BJ (cell line): ENCODE measurements at regions not wholly inside any gene's neighbourhood (a gene's known extent, or its start where the extent isn't known, plus 50 kb on each side); places are given as distances from the start of the nearest gene placed in this dataset.

Experiments
- CTCF ChIA-PET: fragments of 350-600 bp; formaldehyde crosslinking; extraction: SDS; loops from one replicate; lab custom pipeline; 2021; ENCODE audit warnings: antibody characterized with exemption, inconsistent platforms; lab: Yijun Ruan, JAX
- POLR2A ChIA-PET: fragments of 300-600 bp; sonication (Branson Sonifier 250); formaldehyde crosslinking; extraction: SDS; loops from one replicate; lab custom pipeline; 2021; ENCODE audit warnings: antibody characterized with exemption; lab: Charles Lee
- DNase-seq: peaks from one replicate; pipeline ENCODE4 v3.0.0-alpha.2; 2011; ENCODE audit warnings: low read depth
- H3K27me3 ChIP-seq: 2 replicates; pipeline ENCODE4 v1.6.0; 2011; ENCODE audit warnings: low read length; ENCODE audit not compliant: control insufficient read depth, insufficient read depth
- H3K36me3 ChIP-seq: 2 replicates; pipeline ENCODE4 v1.5.1; 2011; ENCODE audit warnings: low read length; ENCODE audit not compliant: control insufficient read depth, insufficient read depth
- H3K4me3 ChIP-seq: 2 replicates; pipeline ENCODE4 v1.5.1; 2011; ENCODE audit warnings: low read depth, mild to moderate bottlenecking, control low read depth, low read length
- TF ChIP-seq, protein P1 (sequence below): IDR thresholded peaks from 2 replicates; pipeline ENCODE4 v1.5.1; 2011; ENCODE audit warnings: low read depth, mild to moderate bottlenecking, control low read depth, inconsistent platforms, low read length, moderate library complexity; ENCODE audit not compliant: insufficient read depth

DNA sequence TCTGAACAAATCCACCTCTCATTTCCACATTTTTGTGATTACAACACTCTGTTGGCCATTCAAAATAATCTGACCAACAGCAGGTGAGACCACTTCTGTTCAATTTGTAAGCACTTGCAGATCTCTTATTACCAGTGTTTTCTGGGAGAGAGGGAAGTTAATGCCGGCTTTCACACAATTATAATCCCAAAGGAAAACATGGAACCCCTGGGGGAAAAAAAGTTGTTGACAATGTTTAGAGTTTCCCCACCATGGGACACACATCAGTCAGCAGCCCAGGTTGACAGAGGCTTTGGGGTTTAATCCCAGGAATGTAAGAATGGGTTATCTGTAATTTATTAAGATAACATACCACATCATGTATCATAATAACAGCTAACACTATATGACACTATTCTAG is 68.4 kb upstream of the TNFSF4 start:
- Histone ChIP-seq H3K36me3 (no peaks in the 10 kb centered on the region), H3K4me3 (no peak overlapping the region), H3K27me3 (no peaks in the 10 kb centered on the region)
- TF ChIP-seq, protein P1, sequence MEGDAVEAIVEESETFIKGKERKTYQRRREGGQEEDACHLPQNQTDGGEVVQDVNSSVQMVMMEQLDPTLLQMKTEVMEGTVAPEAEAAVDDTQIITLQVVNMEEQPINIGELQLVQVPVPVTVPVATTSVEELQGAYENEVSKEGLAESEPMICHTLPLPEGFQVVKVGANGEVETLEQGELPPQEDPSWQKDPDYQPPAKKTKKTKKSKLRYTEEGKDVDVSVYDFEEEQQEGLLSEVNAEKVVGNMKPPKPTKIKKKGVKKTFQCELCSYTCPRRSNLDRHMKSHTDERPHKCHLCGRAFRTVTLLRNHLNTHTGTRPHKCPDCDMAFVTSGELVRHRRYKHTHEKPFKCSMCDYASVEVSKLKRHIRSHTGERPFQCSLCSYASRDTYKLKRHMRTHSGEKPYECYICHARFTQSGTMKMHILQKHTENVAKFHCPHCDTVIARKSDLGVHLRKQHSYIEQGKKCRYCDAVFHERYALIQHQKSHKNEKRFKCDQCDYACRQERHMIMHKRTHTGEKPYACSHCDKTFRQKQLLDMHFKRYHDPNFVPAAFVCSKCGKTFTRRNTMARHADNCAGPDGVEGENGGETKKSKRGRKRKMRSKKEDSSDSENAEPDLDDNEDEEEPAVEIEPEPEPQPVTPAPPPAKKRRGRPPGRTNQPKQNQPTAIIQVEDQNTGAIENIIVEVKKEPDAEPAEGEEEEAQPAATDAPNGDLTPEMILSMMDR: no peak
- ChIA-PET POLR2A (no interaction called here), CTCF (interaction anchor here (0.7 kb wide), 1 partner anchor 22 kb away, joined by 3 read pairs; no protein-coding TSS in a partner anchor)
- DNase-seq: no peak

DNA sequence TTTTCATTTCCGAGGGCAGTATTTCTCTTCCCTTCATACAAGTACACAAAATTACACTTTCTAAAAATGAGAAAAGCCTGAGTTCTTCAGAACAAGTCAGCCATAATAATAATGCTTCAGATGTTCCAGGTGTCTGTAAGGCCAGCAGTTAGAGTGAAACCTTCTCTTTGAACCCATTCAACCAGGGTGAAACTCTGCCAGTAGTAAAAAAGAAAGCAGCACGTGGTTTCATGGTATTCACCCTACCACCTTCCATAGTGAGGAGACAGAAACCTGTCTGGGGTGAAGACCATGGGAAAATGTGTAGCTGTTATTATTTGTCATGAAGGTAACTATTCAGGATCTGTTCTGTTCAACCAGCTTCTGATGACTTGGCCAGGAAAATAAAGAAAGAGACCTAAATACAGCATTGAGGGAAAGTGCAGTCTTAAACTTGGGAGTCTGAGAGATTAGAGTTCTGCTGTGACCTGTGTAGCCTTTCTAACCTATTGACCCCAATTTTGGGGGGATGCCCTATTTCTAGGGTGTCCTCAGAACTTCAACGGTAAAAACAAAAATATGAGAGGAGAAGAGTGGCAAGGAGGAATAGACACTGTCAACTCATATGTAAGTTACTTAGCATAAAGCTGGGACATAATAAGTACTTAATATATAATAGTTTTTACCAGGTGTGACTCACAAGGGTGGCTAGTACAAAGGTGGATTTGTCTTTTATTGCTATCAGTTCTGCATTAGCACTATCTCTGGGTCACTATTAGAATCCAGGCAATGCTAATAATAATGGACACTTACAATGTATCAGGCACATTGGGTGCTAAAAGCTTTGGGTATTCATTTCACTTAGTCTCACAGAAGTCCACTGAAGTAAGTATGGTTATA is 70.0 kb upstream of the TNFSF4 start:
- DNase-seq: no peak
- Histone ChIP-seq H3K36me3 (no peaks in the 10 kb centered on the region), H3K27me3 (no peaks in the 10 kb centered on the region), H3K4me3 (no peak overlapping the region)
- CTCF ChIA-PET: interaction anchor here (0.7 kb wide), 1 partner anchor 67 kb away, joined by 3 read pairs; no protein-coding TSS in a partner anchor
- POLR2A ChIA-PET: no interaction called here
- TF ChIP-seq, protein P1: no peak

DNA sequence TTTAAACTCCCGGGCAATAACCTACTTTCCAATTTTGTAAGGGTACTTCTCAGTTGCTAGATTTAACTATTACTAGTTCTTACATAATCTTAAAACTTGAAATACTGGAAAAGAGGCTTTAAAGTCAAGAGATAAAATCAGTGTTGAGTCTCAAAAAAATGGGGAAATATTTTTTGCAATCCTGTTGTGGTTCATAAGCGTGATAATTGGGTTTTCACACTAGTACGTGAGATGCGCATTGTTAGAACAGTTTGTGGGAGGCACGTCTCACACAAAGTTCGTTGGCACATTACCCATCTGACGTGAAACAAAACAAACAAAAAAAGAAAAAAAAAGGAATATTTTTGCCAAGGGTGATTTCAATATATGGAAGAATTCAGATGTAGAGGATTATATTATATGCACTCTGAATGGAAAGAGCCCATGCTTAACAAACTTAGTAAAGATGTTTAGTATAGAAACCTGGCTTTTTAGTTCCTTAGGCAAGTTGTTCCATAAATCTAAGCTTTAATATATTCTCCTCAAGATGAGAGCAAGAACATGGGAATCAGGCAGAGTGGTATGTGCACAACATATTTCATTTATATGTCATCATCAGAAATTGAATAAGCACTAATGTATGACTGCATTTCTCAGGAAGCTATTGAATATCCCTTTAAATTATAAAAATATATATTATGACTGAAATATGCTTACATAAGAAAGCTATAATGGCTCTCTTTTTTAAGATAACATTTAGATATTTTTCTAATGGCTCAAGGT is 73.9 kb upstream of the TNFSF4 start:
- ChIA-PET CTCF (no interaction called here), POLR2A (interaction anchor here (0.7 kb wide), 1 partner anchor 13 kb away, joined by 5 read pairs; no protein-coding TSS in a partner anchor)
- Histone ChIP-seq H3K36me3 (no peaks in the 10 kb centered on the region), H3K27me3 (no peaks in the 10 kb centered on the region), H3K4me3 (no peak overlapping the region)
- TF ChIP-seq, protein P1: no peak
- no peak for DNase-seq

DNA sequence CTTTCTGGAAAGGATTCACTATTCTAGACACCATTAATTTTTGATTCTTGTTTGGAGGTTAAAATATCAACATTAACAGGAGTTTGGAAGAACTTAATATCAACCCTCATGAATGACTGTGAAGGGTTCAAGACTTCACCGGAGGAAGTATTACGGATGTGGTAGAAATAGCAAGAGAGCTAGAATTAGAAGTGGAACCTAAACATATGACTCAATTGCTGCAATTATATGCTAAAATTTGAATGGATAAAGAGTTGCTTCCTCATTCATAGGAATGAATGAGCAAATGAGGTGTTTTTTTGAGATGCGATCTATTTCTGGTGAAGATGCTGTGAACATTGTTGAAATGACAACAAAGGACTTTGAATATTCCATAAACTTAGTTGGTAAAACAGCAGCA is 77.9 kb upstream of the TNFSF4 start:
- Histone ChIP-seq H3K36me3 (no peaks in the 10 kb centered on the region), H3K27me3 (no peaks in the 10 kb centered on the region), H3K4me3 (no peak overlapping the region)
- TF ChIP-seq, protein P1: no peak
- ChIA-PET CTCF (no interaction called here), POLR2A (no interaction called here)
- no peak for DNase-seq

DNA sequence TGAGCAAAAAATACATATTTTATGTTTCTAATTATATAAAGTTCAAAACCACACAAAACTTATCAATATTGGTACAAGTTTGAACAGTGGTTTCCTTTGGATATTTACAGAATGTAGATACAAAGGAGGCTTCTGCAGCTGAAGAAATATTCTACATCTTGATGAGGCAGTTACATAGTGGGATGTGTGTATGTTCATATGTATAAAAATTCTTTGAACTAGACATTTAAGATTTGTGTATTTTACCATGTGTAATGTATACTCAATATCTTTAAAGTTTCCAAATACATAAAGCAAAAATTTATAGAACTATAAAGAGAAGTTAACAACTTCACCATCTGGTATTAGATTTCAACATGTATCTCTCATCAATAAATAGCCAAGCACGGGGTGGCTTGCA is 80.7 kb upstream of the TNFSF4 start:
- CTCF ChIA-PET: no interaction called here
- no peaks in the 10 kb centered on the region for H3K27me3 ChIP-seq
- TF ChIP-seq, protein P1: no peak
- H3K36me3 ChIP-seq: no peaks in the 10 kb centered on the region
- DNase-seq: no peak
- no peak overlapping the region for H3K4me3 ChIP-seq
- POLR2A ChIA-PET: no interaction called here
